Ovary (tissue), 3 donors: ENCODE measurements at regions not wholly inside any gene's neighbourhood (a gene's known extent, or its start where the extent isn't known, plus 50 kb on each side); places are given as distances from the start of the nearest gene placed in this dataset.

Experiments used
- EP300 ChIP-seq: sonication (generic); formaldehyde crosslinking; IDR thresholded peaks from one replicate; pipeline ENCODE4 v1.6.1; 2017; ENCODE audit warnings: antibody characterized with exemption
- POLR2A ChIP-seq: fragments of 450-650 bp; IDR thresholded peaks from one replicate; pipeline ENCODE4 v1.6.1; 2017; ENCODE audit warnings: antibody characterized with exemption, mild to moderate bottlenecking, moderate library complexity
- TF ChIP-seq, protein P1 (sequence below), 3 donors: fragments of 450-650 bp in 2 of 3; fragments of 200-600 bp in 1 of 3; IDR thresholded peaks; one replicate each; pipeline versions ENCODE4 v1.5.1 to v1.8.0; 2016 to 2022; ENCODE audit warnings: antibody characterized with exemption in 3 of 3, mild to moderate bottlenecking in 1 of 3
- donor health status: DM: no; HTN: no; CAD: no.

- TF ChIP-seq, protein P1, sequence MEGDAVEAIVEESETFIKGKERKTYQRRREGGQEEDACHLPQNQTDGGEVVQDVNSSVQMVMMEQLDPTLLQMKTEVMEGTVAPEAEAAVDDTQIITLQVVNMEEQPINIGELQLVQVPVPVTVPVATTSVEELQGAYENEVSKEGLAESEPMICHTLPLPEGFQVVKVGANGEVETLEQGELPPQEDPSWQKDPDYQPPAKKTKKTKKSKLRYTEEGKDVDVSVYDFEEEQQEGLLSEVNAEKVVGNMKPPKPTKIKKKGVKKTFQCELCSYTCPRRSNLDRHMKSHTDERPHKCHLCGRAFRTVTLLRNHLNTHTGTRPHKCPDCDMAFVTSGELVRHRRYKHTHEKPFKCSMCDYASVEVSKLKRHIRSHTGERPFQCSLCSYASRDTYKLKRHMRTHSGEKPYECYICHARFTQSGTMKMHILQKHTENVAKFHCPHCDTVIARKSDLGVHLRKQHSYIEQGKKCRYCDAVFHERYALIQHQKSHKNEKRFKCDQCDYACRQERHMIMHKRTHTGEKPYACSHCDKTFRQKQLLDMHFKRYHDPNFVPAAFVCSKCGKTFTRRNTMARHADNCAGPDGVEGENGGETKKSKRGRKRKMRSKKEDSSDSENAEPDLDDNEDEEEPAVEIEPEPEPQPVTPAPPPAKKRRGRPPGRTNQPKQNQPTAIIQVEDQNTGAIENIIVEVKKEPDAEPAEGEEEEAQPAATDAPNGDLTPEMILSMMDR (IDR thresholded peaks at IDR 0.05), result no peak
- TF ChIP-seq POLR2A (no peak), EP300 (no peak)
Measured at GRCh38 chrX:114037515-114037914, 546.4 kb upstream of the HTR2C start.
